Transverse colon (tissue), 3 donors: ENCODE measurements at regions not wholly inside any gene's neighbourhood (a gene's known extent, or its start where the extent isn't known, plus 50 kb on each side); places are given as distances from the start of the nearest gene placed in this dataset.

ENCODE experiments used
- POLR2A ChIP-seq: fragments of 450-650 bp; IDR thresholded peaks from one replicate; pipeline ENCODE4 v1.6.1; 2016; ENCODE audit warnings: antibody characterized with exemption, mild to moderate bottlenecking, moderate library complexity
- TF ChIP-seq, protein P1 (sequence below), 5 experiments: fragments of 200-600 bp in 3 of 5; fragments of 450-650 bp in 2 of 5; sonication (generic) in 3 of 5; IDR thresholded peaks; 1 replicate in 2 of 5; 2 replicates in 3 of 5; pipeline ENCODE4 v1.5.1; 2016 to 2017; ENCODE audit warnings: antibody characterized with exemption in 5 of 5, inconsistent platforms in 3 of 5, mild to moderate bottlenecking in 2 of 5, moderate library complexity in 1 of 5

DNA sequence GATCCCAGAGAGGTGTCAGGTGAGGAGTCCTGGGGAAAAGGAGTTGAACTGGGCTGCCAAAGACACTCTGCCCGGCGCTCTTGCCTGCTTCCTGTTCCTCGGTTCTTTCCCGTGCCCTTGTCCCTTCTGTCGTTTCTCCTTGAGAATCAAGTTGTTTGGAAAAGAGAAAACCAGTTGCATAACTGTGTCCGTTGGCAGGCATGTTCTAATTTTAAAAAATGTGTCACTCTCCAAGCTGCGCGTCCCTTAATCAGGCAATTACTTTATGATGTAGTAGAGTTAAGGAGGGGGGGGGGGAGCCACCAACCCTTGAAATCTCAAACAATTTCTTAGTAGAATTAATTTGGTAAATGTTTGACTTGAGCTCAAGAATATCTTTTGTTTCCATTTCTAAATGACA, 105.9 kb upstream of the IGSF21 start:
- TF ChIP-seq, protein P1, sequence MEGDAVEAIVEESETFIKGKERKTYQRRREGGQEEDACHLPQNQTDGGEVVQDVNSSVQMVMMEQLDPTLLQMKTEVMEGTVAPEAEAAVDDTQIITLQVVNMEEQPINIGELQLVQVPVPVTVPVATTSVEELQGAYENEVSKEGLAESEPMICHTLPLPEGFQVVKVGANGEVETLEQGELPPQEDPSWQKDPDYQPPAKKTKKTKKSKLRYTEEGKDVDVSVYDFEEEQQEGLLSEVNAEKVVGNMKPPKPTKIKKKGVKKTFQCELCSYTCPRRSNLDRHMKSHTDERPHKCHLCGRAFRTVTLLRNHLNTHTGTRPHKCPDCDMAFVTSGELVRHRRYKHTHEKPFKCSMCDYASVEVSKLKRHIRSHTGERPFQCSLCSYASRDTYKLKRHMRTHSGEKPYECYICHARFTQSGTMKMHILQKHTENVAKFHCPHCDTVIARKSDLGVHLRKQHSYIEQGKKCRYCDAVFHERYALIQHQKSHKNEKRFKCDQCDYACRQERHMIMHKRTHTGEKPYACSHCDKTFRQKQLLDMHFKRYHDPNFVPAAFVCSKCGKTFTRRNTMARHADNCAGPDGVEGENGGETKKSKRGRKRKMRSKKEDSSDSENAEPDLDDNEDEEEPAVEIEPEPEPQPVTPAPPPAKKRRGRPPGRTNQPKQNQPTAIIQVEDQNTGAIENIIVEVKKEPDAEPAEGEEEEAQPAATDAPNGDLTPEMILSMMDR (IDR thresholded peaks at IDR 0.05) = no peak
- TF ChIP-seq POLR2A = no peak
